HG02970 (cell line): ENCODE measurements at regions not wholly inside any gene's neighbourhood (a gene's known extent, or its start where the extent isn't known, plus 50 kb on each side); places are given as distances from the start of the nearest gene placed in this dataset.
"Not testable (repeated sequence)": the region's sequence is repeated elsewhere in the genome, so short reads cannot be mapped to it uniquely, and the experiment has no call there.

ENCODE experiments used
- ATAC-seq: cut with Tn5 transposase; IDR thresholded peaks from one replicate; pipeline ENCODE4 v1.9.1; 2021; ENCODE audit warnings: mild to moderate bottlenecking, moderate library complexity, moderate number of reproducible peaks; ENCODE audit not compliant: unreplicated experiment, low FRiP score

- ATAC-seq, result no peak
These were observed 854.7 kb downstream of the TBC1D22A start for GRCh38 chr22:47617186-47617585.

GRCh38 chr22:47616396-47617020, 854.1 kb downstream of the TBC1D22A start:
- no peak for ATAC-seq

GRCh38 chr22:47615051-47615450, 852.6 kb downstream of the TBC1D22A start:
- no peak for ATAC-seq

GRCh38 chr22:47613606-47614350, 851.3 kb downstream of the TBC1D22A start:
- ATAC-seq, result no peak

- not testable (repeated sequence) for ATAC-seq
These were observed 850.7 kb downstream of the TBC1D22A start for GRCh38 chr22:47613181-47613580.

GRCh38 chr22:47612311-47612910, 850.0 kb downstream of the TBC1D22A start:
- ATAC-seq, result no peak

- no peak for ATAC-seq
These were observed 848.3 kb downstream of the TBC1D22A start for GRCh38 chr22:47610764-47611163.

GRCh38 chr22:47610281-47610680, 847.8 kb downstream of the TBC1D22A start:
- no peak for ATAC-seq

- ATAC-seq, result no peak
These were observed 847.2 kb downstream of the TBC1D22A start for GRCh38 chr22:47609653-47610052.

GRCh38 chr22:47608421-47608820, 846.0 kb downstream of the TBC1D22A start:
- no peak for ATAC-seq

GRCh38 chr22:47607486-47607885, 845.0 kb downstream of the TBC1D22A start:
- ATAC-seq, result no peak

- no peak for ATAC-seq
These were observed 844.0 kb downstream of the TBC1D22A start for GRCh38 chr22:47606426-47606825.

- no peak for ATAC-seq
These were observed 843.4 kb downstream of the TBC1D22A start for GRCh38 chr22:47605886-47606285.

GRCh38 chr22:47605441-47605840, 843.0 kb downstream of the TBC1D22A start:
- no peak for ATAC-seq

- no peak for ATAC-seq
These were observed 842.1 kb downstream of the TBC1D22A start for GRCh38 chr22:47604563-47604962.

GRCh38 chr22:47602732-47603131, 840.3 kb downstream of the TBC1D22A start:
- ATAC-seq, result no peak

- ATAC-seq, result no peak
These were observed 839.2 kb downstream of the TBC1D22A start for GRCh38 chr22:47601666-47602065.

- no peak for ATAC-seq
These were observed 838.6 kb downstream of the TBC1D22A start for GRCh38 chr22:47600791-47601625.

- no peak for ATAC-seq
These were observed 837.8 kb downstream of the TBC1D22A start for GRCh38 chr22:47600281-47600680.

GRCh38 chr22:47599753-47600152, 837.3 kb downstream of the TBC1D22A start:
- no peak for ATAC-seq

- no peak for ATAC-seq
These were observed 836.4 kb downstream of the TBC1D22A start for GRCh38 chr22:47598864-47599263.
